MV-4-11 (cell line): ENCODE measurements at regions not wholly inside any gene's neighbourhood (a gene's known extent, or its start where the extent isn't known, plus 50 kb on each side); places are given as distances from the start of the nearest gene placed in this dataset.
"Not testable (repeated sequence)": the region's sequence is repeated elsewhere in the genome, so short reads cannot be mapped to it uniquely, and the experiment has no call there.

Experiments
- DNase-seq: peaks from one replicate; lab custom pipeline; 2025; lab: John Stamatoyannopoulos, UW

DNA sequence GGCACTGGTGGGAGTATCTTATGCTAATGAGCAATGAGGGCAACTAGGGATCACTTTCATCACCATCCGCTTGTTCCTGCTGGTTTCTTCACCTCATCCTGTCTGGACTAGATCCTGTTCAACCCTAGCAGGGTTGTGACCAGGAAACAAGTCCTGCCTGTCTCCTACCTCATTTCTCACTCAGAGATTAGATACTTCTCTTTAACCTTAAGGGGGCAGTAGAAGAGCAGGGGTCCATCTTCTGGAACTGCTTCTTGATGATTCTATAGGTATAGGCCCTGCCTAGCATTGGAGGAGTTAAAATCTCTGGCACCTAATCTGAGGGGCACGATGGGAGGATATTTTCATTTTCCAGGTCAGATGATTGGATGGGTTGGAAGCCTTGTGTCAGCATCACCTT, 415.5 kb downstream of the TGIF2LX start:
- not testable (repeated sequence) for DNase-seq

DNA sequence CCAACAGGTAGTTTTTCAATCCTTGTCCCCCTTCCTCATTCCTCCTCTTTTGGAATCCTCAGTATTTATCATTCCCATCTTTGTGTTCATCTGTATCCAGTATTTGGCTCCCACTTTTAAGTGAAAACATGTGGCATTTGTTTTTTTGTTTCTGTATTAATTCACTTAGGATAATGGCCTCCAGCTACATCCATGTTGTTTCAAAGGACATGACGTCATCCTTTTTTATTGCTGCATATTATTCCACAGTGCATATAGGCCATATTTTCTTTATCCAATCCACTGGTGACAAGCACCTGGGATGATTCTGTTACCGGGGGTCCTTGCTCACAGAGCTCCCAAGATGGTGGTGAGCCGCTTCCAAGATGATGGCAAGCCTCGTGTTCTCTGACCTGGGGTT, 447.9 kb downstream of the TGIF2LX start:
- DNase-seq, result not testable (repeated sequence)

GRCh38 chrX:90398020-90398419, 476.3 kb downstream of the TGIF2LX start:
- not testable (repeated sequence) for DNase-seq

DNA sequence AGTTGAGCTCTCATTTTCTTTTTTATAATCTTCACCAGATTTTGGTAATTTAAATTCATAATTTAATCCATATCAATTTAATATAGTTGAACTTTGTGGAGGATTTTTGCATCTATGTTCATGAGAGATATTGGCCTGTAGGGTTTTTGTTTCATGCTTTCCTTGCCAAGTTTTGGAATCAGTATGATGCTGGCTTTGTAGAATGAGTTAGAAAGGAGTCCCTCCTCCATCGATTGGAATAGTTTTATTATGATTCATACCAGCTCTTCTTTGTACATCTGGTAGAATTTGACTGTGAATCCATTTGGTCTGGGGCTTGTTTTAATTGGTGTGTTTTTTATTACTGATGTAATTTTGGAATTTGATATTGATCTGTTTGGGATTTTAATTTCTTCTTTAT, 480.5 kb downstream of the TGIF2LX start:
- not testable (repeated sequence) for DNase-seq

GRCh38 chrX:90403859-90404258, 482.2 kb downstream of the TGIF2LX start:
- DNase-seq, result not testable (repeated sequence)

GRCh38 chrX:90404846-90405436, 483.2 kb downstream of the TGIF2LX start:
- DNase-seq, result not testable (repeated sequence)

- DNase-seq, result not testable (repeated sequence)
Observed at GRCh38 chrX:90453770-90454338, 532.1 kb downstream of the TGIF2LX start.

- peak; percentile 70 for DNase-seq
Observed at GRCh38 chrX:90458071-90458899, 536.6 kb downstream of the TGIF2LX start.

DNA sequence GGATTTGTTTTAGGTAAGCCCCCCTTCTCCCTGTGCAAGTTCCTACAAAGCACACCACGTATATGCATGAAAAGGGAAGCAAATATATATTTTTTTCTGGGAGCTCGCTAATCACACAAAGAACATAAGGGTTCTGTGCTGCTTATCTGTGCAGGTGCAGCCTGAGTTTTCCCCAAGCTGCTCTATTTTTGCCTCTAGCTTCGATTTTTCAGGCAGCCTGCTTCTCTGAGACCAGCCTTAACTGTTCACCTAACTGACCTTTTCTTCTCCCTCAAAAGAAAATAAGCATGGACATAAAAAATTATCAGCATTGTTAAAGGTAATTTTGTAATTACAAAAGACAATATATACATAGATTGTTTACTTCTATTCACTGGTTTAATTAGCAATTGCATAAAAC, 552.7 kb downstream of the TGIF2LX start:
- DNase-seq, result not testable (repeated sequence)

DNA sequence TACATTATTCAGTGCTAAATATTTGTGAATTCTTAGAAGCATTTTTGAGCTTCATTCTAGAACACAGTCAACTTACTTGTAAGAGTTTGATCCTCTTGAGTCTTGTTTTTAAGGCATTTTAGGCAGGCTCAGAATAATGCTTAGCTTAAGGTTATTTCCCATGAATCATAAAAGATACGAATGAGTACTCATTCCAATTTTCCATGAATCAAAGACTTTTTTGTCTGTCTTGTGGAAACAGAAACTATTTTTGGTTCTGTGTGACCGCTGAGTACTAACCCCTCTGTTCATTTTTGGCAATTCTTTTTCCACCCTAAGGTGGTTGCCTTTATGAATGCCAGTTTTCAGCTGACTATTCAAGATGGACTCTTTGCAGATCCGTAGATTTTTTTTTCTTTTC, 563.7 kb downstream of the TGIF2LX start:
- not testable (repeated sequence) for DNase-seq

DNA sequence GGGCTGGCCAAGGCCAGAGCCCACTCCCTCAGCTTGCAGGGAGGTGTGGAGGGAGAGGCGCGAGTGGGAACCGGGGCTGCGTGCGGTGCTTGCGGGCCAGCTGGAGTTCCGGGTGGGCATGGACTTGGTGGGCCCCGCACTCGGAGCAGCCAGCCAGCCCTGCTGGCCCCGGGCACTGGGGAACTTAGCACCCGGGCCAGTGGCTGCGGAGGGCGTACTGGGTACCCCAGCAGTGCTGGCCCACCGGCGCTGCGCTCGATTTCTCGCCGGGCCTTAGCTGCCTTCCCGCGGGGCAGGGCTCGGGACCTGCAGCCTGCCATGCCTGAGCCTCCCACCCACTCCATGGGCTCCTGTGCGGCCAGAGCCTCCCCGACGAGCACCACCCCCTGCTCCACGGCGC, 599.6 kb downstream of the TGIF2LX start:
- not testable (repeated sequence) for DNase-seq

DNA sequence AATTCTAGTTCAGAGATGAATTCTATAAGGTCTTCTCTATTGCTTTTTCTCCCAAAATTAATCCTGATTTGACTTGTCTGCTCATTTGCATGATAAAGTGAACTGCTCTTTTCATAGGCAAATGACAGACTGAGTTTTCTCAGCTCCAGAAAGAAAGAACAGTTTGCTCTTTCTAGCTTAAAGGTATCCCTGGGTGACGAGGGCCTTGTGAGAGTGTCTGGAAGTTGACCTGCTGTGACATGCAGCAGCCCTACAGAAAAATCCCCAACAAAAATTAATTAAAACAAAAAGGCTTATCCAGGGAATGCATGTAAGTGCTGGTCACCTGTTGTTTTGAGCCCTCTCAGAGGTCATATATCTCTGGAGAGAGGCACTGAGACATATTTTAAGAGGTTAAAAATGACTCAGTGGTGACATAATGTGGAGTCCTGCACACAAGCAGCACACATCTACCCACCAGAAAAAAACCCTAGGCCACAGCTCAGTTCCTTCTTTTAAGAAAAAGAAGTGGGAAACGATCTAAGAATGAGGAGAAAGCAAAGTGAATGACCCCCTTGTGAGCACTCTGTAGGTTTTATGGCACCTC, 602.8 kb downstream of the TGIF2LX start:
- DNase-seq, result peak; percentile 1
